Uterus (tissue), 3 donors: ENCODE measurements at regions not wholly inside any gene's neighbourhood (a gene's known extent, or its start where the extent isn't known, plus 50 kb on each side); places are given as distances from the start of the nearest gene placed in this dataset.

Experiments used
- DNase-seq, 2 donors: peaks; one replicate each; pipeline ENCODE4 v3.0.0-alpha.2; 2019 to 2020
- H3K27ac ChIP-seq, 2 donors: fragments of 200-600 bp; sonication (generic); 1 replicate in 1 of 2; 2 replicates in 1 of 2; pipeline ENCODE4 v1.5.1; 2016 to 2018
- H3K27me3 ChIP-seq, 2 donors: fragments of 200-600 bp; sonication (generic); one replicate each; pipeline ENCODE4 v1.5.1; 2018 to 2019; ENCODE audit warnings: control low read depth in 1 of 2
- H3K36me3 ChIP-seq, 2 donors: fragments of 200-600 bp; sonication (generic); one replicate each; pipeline ENCODE4 v1.5.1; 2019; ENCODE audit warnings: control low read depth in 1 of 2
- H3K4me1 ChIP-seq, 2 donors: fragments of 200-600 bp; sonication (generic); one replicate each; pipeline ENCODE4 v1.5.1; 2018 to 2019; ENCODE audit warnings: control low read depth in 1 of 2
- H3K4me3 ChIP-seq, 2 donors: fragments of 200-600 bp; sonication (generic); 1 replicate in 1 of 2; 2 replicates in 1 of 2; pipeline ENCODE4 v1.5.1; 2018 to 2019; ENCODE audit warnings: mild to moderate bottlenecking in 1 of 2
- H3K9me3 ChIP-seq, 2 donors: fragments of 200-600 bp; sonication (generic); one replicate each; pipeline ENCODE4 v1.5.1; 2019; ENCODE audit warnings: control low read depth in 1 of 2
- POLR2A ChIP-seq, 2 donors: fragments of 450-650 bp; IDR thresholded peaks; one replicate each; pipeline ENCODE4 v1.6.1; 2016; ENCODE audit warnings: antibody characterized with exemption in 2 of 2, mild to moderate bottlenecking in 1 of 2, moderate library complexity in 1 of 2
- intact Hi-C: fragments of 100-400 bp; cut with DNase I; formaldehyde crosslinking; loops from one replicate; pipeline ENCODE4 v1.15.1; 2023; ENCODE audit warnings: low total_unique reads
- TF ChIP-seq, protein P1 (sequence below), 4 experiments: fragments of 200-600 bp in 2 of 4; fragments of 450-650 bp in 2 of 4; sonication (generic) in 2 of 4; IDR thresholded peaks; one replicate each; pipeline ENCODE4 v1.5.1; 2016 to 2019; ENCODE audit warnings: antibody characterized with exemption in 4 of 4, mild to moderate bottlenecking in 2 of 4, moderate library complexity in 1 of 4
- donor health status: DM: yes; HTN: yes; CAD: no.

DNA sequence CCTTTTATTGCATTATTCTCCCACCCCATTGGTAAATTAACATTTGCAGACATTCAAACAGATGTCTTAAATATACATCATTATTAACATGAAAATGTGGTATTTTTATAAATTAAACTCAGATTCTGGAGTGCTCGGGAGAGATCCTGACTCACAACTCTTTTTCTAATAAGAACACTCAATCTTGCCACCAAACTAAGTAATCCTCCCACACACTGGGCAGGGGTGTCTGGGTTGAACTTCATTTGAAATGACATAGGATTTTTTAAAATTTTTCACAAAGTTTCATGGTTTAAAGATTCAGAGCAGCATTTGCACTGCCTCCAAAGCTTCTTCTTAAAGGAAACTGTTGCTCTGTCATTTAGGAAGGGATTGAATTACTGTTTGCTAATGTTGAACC lies 754.3 kb downstream of the MECOM start:
- intact Hi-C loops, result no loop called here
- H3K27me3 ChIP-seq, result no peaks in the 10 kb centered on the region
- DNase-seq, result no peak
- no peaks in the 10 kb centered on the region for H3K9me3 ChIP-seq
- no peaks in the 10 kb centered on the region for H3K4me1 ChIP-seq
- TF ChIP-seq, protein P1, sequence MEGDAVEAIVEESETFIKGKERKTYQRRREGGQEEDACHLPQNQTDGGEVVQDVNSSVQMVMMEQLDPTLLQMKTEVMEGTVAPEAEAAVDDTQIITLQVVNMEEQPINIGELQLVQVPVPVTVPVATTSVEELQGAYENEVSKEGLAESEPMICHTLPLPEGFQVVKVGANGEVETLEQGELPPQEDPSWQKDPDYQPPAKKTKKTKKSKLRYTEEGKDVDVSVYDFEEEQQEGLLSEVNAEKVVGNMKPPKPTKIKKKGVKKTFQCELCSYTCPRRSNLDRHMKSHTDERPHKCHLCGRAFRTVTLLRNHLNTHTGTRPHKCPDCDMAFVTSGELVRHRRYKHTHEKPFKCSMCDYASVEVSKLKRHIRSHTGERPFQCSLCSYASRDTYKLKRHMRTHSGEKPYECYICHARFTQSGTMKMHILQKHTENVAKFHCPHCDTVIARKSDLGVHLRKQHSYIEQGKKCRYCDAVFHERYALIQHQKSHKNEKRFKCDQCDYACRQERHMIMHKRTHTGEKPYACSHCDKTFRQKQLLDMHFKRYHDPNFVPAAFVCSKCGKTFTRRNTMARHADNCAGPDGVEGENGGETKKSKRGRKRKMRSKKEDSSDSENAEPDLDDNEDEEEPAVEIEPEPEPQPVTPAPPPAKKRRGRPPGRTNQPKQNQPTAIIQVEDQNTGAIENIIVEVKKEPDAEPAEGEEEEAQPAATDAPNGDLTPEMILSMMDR (IDR thresholded peaks at IDR 0.05), result no peak
- TF ChIP-seq POLR2A (IDR thresholded peaks at IDR 0.05), result no peak
- no peaks in the 10 kb centered on the region for H3K36me3 ChIP-seq
- H3K4me3 ChIP-seq, result no peak overlapping the region
- no peak overlapping the region for H3K27ac ChIP-seq

DNA sequence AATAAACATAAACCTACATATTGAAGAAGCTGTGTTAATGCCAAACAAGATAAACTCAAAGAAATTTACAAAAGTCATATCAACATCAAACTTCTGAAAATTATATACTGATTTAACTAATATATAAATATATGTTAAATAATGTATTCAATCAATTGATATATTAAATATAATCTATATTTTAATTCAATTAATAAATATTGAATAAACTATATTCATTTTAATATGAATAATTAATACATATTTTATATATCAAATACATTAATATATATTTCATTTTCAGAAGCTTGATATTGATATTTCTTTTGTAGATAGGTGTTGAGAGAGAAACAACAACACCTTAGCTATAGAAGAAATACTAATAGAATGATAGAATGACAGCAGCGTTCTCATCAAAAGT lies 768.1 kb downstream of the MECOM start:
- intact Hi-C loops, result no loop called here
- Histone ChIP-seq H3K36me3 (no peaks in the 10 kb centered on the region), H3K4me1 (no peaks in the 10 kb centered on the region), H3K9me3 (no peaks in the 10 kb centered on the region), H3K27ac (no peak overlapping the region), H3K27me3 (no peaks in the 10 kb centered on the region), H3K4me3 (no peak overlapping the region)
- TF ChIP-seq, protein P1 (IDR thresholded peaks at IDR 0.05), result no peak
- TF ChIP-seq POLR2A (IDR thresholded peaks at IDR 0.05), result no peak
- DNase-seq, result no peak

DNA sequence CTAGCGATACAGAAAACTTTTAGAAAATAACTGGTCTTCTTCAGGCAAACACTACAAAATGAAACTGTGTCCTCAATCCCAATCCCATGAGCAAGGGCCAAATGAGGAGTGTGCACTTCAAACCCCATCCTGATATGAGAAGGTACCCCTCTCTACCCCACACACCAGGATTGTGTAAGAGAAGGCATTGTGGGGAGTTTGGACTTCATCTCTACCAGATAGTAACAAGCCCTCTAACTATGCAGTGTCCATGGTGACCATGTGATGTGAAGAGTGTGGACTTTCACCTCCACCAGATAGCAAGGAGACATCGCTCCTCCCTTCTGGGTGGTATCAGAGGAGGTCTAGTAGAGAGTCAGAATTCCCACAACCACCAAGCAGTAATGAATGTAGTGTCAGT lies 769.3 kb downstream of the MECOM start:
- H3K9me3 ChIP-seq, result no peaks in the 10 kb centered on the region
- intact Hi-C loops, result no loop called here
- DNase-seq, result no peak
- no peaks in the 10 kb centered on the region for H3K27me3 ChIP-seq
- TF ChIP-seq POLR2A (IDR thresholded peaks at IDR 0.05), result no peak
- TF ChIP-seq, protein P1 (IDR thresholded peaks at IDR 0.05), result no peak
- H3K4me3 ChIP-seq, result no peak overlapping the region
- H3K4me1 ChIP-seq, result no peaks in the 10 kb centered on the region
- H3K36me3 ChIP-seq, result no peaks in the 10 kb centered on the region
- H3K27ac ChIP-seq, result no peak overlapping the region

DNA sequence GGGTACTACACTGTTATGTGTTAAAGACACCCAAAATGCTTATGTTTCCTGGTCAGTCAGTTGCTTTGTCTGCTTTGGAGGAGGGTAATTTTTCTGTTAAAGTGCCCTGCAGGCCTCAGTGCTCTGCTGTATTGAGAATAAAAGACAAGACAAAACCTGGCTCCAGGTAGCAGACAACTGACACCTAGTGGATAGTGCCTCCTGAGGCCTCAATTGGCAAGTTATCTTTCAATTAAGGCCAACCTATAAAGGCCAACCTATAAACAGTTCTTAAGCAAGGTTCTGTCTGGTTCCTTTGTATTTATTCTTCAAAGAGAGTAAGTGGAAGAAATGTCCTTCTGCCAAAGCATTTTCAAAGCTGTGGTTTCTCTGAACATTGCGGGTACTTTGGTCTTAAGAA lies 773.8 kb downstream of the MECOM start:
- H3K27me3 ChIP-seq, result no peaks in the 10 kb centered on the region
- H3K27ac ChIP-seq, result no peak overlapping the region
- H3K36me3 ChIP-seq, result no peaks in the 10 kb centered on the region
- no peak for DNase-seq
- no peak overlapping the region for H3K4me3 ChIP-seq
- intact Hi-C loops, result no loop called here
- H3K4me1 ChIP-seq, result no peaks in the 10 kb centered on the region
- TF ChIP-seq, protein P1 (IDR thresholded peaks at IDR 0.05), result no peak
- no peak for TF ChIP-seq POLR2A (IDR thresholded peaks at IDR 0.05)
- no peaks in the 10 kb centered on the region for H3K9me3 ChIP-seq

DNA sequence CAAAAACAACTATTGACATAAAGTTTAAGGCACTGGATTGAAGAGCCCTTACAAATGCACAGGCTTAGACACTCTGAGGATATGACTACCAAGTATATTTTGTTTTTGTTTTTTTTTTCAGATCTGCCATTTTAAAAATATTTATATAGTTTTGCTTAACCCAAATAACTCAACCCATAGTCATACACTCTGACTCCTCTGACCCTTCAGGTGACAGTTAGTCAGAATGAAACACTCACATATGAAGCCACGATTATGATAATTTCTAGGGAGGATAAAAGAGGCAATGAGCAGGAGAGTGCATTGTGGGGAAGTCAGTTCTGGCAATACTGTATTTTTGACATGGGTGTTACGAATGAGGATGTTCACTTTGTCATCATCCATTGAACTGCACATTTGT lies 774.7 kb downstream of the MECOM start:
- TF ChIP-seq POLR2A (IDR thresholded peaks at IDR 0.05), result no peak
- TF ChIP-seq, protein P1 (IDR thresholded peaks at IDR 0.05), result no peak
- Histone ChIP-seq H3K4me1 (peaks cover 0 to 4% of the 10 kb centered on the region in 2 donors), H3K27ac (no peak overlapping the region), H3K36me3 (no peaks in the 10 kb centered on the region), H3K9me3 (no peaks in the 10 kb centered on the region), H3K4me3 (no peak overlapping the region), H3K27me3 (no peaks in the 10 kb centered on the region)
- no peak for DNase-seq
- intact Hi-C loops, result no loop called here
